A549 (cell line): ENCODE measurements at regions not wholly inside any gene's neighbourhood (a gene's known extent, or its start where the extent isn't known, plus 50 kb on each side); places are given as distances from the start of the nearest gene placed in this dataset.

Experiments
- ATAC-seq, 2 experiments: fragments of 200-7000 bp in 1 of 2; fragments of >200 bp in 1 of 2; cut with Nextera tagmentation in 1 of 2; cut with Tn5 transposase in 1 of 2; 3 replicates each; pipeline versions ENCODE4 v1.8.0 to v1.9.1; 2018 to 2020; ENCODE audit warnings: mild to moderate bottlenecking in 1 of 2, moderate library complexity in 1 of 2
- CTCF ChIA-PET: fragments of 300-600 bp; sonication (Branson Sonifier 250); formaldehyde crosslinking; extraction: SDS; loops from one replicate; lab custom pipeline; 2021; ENCODE audit warnings: antibody characterized with exemption, inconsistent platforms; lab: Yijun Ruan, JAX
- POLR2A ChIA-PET: fragments of 350-600 bp; formaldehyde crosslinking; extraction: SDS; loops from one replicate; lab custom pipeline; 2021; ENCODE audit warnings: antibody characterized with exemption, inconsistent platforms; lab: Yijun Ruan, JAX
- DNase-seq, 2 experiments: peaks; one replicate each; pipeline versions ENCODE4 v3.0.0 to v3.0.0-alpha.2; 2011 to 2016; ENCODE audit warnings: low read depth in 1 of 2, low spot score in 1 of 2
- FAIRE-seq: peaks from 2 replicates; lab custom pipeline; 2011; peaks lifted over from hg19 to GRCh38; lab: Jason Lieb, UNC
- H3K27ac ChIP-seq, 2 experiments: fragments of >200 bp; sonication (Bioruptor Twin); formaldehyde crosslinking; 3 replicates each; pipeline ENCODE4 v1.5.1; 2016 to 2017
- H3K4me1 ChIP-seq: fragments of >200 bp; sonication (Bioruptor Twin); formaldehyde crosslinking; 3 replicates; pipeline ENCODE4 v1.6.1; 2016
- H3K4me2 ChIP-seq: fragments of >200 bp; sonication (Bioruptor Twin); formaldehyde crosslinking; 3 replicates; pipeline ENCODE4 v1.6.1; 2016
- H3K4me3 ChIP-seq: fragments of >200 bp; sonication (Bioruptor Twin); formaldehyde crosslinking; 3 replicates; pipeline ENCODE4 v1.5.1; 2016
- H3K9me3 ChIP-seq: fragments of >200 bp; sonication (Bioruptor Twin); formaldehyde crosslinking; 3 replicates; pipeline ENCODE4 v1.6.1; 2016
- BHLHE40 ChIP-seq: IDR thresholded peaks from 2 replicates; pipeline ENCODE4 v1.6.1; 2012; ENCODE audit warnings: low read depth, low read length, inconsistent platforms
- CEBPB ChIP-seq, 2 experiments: fragments of >200 bp in 1 of 2; sonication (Bioruptor Twin) in 1 of 2; formaldehyde crosslinking in 1 of 2; IDR thresholded peaks; 2 replicates each; pipeline ENCODE4 v1.6.1; 2012 to 2016
- EHMT2 ChIP-seq: fragments of 200-600 bp; sonication (generic); IDR thresholded peaks from 2 replicates; pipeline ENCODE4 v1.6.1; 2016; ENCODE audit warnings: antibody characterized with exemption, low read depth, mild to moderate bottlenecking, moderate library complexity
- FOSB ChIP-seq: fragments of 250-450 bp; sonication (Bioruptor Pico); IDR thresholded peaks from 2 replicates; pipeline ENCODE4 v1.5.0; 2020; ENCODE audit warnings: mild to moderate bottlenecking, moderate library complexity
- GATA3 ChIP-seq: IDR thresholded peaks from 2 replicates; pipeline ENCODE4 v1.6.1; 2012; ENCODE audit warnings: borderline replicate concordance
- HMGXB4 ChIP-seq: fragments of 250-450 bp; sonication (Bioruptor Pico); IDR thresholded peaks from 2 replicates; pipeline ENCODE4 v1.5.0; 2021; ENCODE audit warnings: mild to moderate bottlenecking, moderate library complexity, borderline replicate concordance
- KDM5A ChIP-seq: fragments of 200-600 bp; sonication (generic); IDR thresholded peaks from 2 replicates; pipeline ENCODE4 v1.6.1; 2016; ENCODE audit warnings: antibody characterized with exemption, mild to moderate bottlenecking
- MAZ ChIP-seq: fragments of 150-350 bp; IDR thresholded peaks from 2 replicates; pipeline ENCODE4 v1.6.1; 2014; ENCODE audit warnings: antibody characterized with exemption, low read depth, low read length, borderline replicate concordance
- PBX3 ChIP-seq: IDR thresholded peaks from 2 replicates; pipeline ENCODE4 v1.6.1; 2012
- PHF8 ChIP-seq: fragments of 200-600 bp; sonication (generic); IDR thresholded peaks from 2 replicates; pipeline ENCODE4 v1.6.1; 2016; ENCODE audit warnings: low read depth, mild to moderate bottlenecking, antibody characterized with exemption, moderate library complexity, borderline replicate concordance
- POLR2A ChIP-seq: IDR thresholded peaks from 2 replicates; pipeline ENCODE4 v1.6.1; 2012; ENCODE audit warnings: mild to moderate bottlenecking, low read length
- RFX5 ChIP-seq: fragments of 450-650 bp; IDR thresholded peaks from 2 replicates; pipeline ENCODE4 v1.7.1; 2014; ENCODE audit warnings: antibody characterized with exemption, mild to moderate bottlenecking, moderate library complexity
- SMC3 ChIP-seq: fragments of >200 bp; sonication (Bioruptor Twin); formaldehyde crosslinking; IDR thresholded peaks from 3 replicates; pipeline ENCODE4 v1.6.1; 2018; ENCODE audit warnings: inconsistent platforms
- TP53 ChIP-seq: fragments of 250-450 bp; sonication (Bioruptor Pico); IDR thresholded peaks from 2 replicates; pipeline ENCODE4 v1.5.0; 2021; ENCODE audit warnings: mild to moderate bottlenecking, moderate library complexity
- ZNF302 ChIP-seq: fragments of 250-450 bp; sonication (Bioruptor Pico); IDR thresholded peaks from 2 replicates; pipeline ENCODE4 v1.9.0; 2021; ENCODE audit warnings: inconsistent platforms, mild to moderate bottlenecking, moderate library complexity
- WGBS: methylation state at CpG from one replicate; pipeline ENCODE4 v1.1.6; 2017; ENCODE audit errors: missing lambda C conversion rate; 5-methylcytosine and 5-hydroxymethylcytosine counted together
- TF ChIP-seq, protein P1 (sequence below): fragments of 450-650 bp; IDR thresholded peaks from 2 replicates; pipeline ENCODE4 v1.6.1; 2014; ENCODE audit warnings: antibody characterized with exemption

DNA sequence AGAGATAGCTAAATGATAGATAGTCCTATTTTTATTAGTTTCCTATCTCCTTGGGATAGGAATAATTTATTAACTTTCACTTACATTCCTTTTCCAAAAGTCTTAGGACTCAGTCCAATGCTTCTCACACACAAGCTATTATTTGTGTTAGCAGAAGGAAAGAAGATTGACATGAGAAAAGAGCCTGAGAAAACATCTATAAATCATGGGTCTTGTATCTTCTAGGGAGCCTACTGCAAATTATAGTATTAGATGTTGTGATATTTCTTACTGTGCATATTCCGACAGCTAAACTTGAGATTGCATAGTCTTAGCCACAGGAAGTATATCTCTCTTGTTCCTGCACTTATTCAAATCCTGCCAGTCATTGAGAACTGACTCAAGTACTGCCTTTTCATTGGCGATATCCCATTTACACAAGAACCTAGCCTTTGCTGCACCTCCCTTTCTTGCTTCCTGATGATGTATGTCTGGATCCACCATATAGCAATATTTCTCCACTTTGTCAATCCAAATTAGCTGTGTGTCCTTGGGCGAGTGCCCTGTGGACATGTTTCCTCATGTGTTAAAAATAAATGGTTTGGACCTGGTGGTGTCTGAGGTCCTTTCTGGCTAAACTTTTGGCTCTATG, 245.1 kb upstream of the LMCD1 start (continued):
- TF ChIP-seq, protein P1, sequence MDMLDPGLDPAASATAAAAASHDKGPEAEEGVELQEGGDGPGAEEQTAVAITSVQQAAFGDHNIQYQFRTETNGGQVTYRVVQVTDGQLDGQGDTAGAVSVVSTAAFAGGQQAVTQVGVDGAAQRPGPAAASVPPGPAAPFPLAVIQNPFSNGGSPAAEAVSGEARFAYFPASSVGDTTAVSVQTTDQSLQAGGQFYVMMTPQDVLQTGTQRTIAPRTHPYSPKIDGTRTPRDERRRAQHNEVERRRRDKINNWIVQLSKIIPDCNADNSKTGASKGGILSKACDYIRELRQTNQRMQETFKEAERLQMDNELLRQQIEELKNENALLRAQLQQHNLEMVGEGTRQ: no peak
- TF ChIP-seq PHF8: no peak
- TF ChIP-seq POLR2A: no peak
- no peak for TF ChIP-seq RFX5
- no peak for TF ChIP-seq CEBPB (IDR thresholded peaks at IDR 0.05)

DNA sequence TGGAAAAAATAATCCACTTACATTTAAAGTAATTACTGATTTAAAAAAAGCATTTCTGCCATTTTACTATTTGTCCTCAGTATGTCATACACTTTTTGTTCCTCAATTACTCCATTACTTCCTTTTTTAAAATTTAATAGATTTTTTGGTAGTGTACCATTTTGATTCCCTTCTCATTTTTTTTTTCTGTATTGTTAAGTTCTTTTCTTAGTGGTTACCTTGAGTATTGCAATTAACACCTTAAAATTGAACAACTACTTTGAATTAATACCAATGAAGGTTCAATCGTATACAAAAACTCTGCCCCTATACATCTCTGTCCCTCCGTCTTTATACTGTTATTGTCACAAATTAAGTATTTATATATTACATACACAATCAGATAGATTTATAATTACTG, 240.6 kb upstream of the LMCD1 start:
- H3K4me2 ChIP-seq: no peak overlapping the region
- POLR2A ChIA-PET: no interaction called here
- FAIRE-seq (no peak), ATAC-seq (no peak), DNase-seq (no peak)
- H3K4me1 ChIP-seq: no peaks in the 10 kb centered on the region
- TF ChIP-seq MAZ (no peak), GATA3 (no peak), RFX5 (no peak), EHMT2 (no peak), SMC3 (no peak), BHLHE40 (no peak)
- no peak overlapping the region for H3K4me3 ChIP-seq
- H3K9me3 ChIP-seq: no peaks in the 10 kb centered on the region
- 30% methylated on average over 2 of the region's 2 CpGs for WGBS
- no peak overlapping the region for H3K27ac ChIP-seq
- CTCF ChIA-PET: no interaction called here

- no peaks in the 10 kb centered on the region for H3K4me1 ChIP-seq
These were observed 234.9 kb upstream of the LMCD1 start for GRCh38 chr3:8266730-8267131.

More at GRCh38 chr3:8266730-8267131, 234.9 kb upstream of the LMCD1 start:
- Histone ChIP-seq H3K27ac (no peak overlapping the region), H3K4me3 (no peak overlapping the region), H3K4me2 (no peak overlapping the region)
- ATAC-seq: no peak
- ChIA-PET CTCF (interaction anchor here (1.2 to 1.5 kb wide), 2 partner anchors 14 to 18 kb away, joined by 3 read pairs; no protein-coding TSS in a partner anchor), POLR2A (no interaction called here)
- no peak for FAIRE-seq
- TF ChIP-seq HMGXB4 (CRISPR knock-in tag): no peak
- TF ChIP-seq KDM5A: no peak
- TF ChIP-seq PBX3: no peak
- TF ChIP-seq RFX5: no peak
- TF ChIP-seq CEBPB (IDR thresholded peaks at IDR 0.05): no peak
- TF ChIP-seq ZNF302 (CRISPR knock-in tag): no peak
- TF ChIP-seq BHLHE40: no peak
- TF ChIP-seq FOSB: no peak
- TF ChIP-seq TP53 (CRISPR knock-in tag): no peak
- TF ChIP-seq, all 56 proteins: peak for 0
- H3K9me3 ChIP-seq: no peaks in the 10 kb centered on the region
- 17% methylated on average over 1 of the region's 1 CpG for WGBS
- no peak for DNase-seq
